Sigmoid colon (tissue), 6 donors: ENCODE measurements at regions not wholly inside any gene's neighbourhood (a gene's known extent, or its start where the extent isn't known, plus 50 kb on each side); places are given as distances from the start of the nearest gene placed in this dataset.

ENCODE experiments used
- DNase-seq: peaks from one replicate; pipeline ENCODE4 v3.0.0-alpha.2; 2019
- H3K27ac ChIP-seq, 4 donors: fragments of 200-600 bp; sonication (generic); one replicate each; pipeline ENCODE4 v1.5.1; 2016 to 2019; ENCODE audit warnings: mild to moderate bottlenecking in 1 of 4
- H3K27me3 ChIP-seq, 3 donors: fragments of 200-600 bp; sonication (generic); one replicate each; pipeline ENCODE4 v1.5.1; 2019; ENCODE audit warnings: mild to moderate bottlenecking in 1 of 3
- H3K36me3 ChIP-seq, 4 donors: fragments of 200-600 bp; sonication (generic); one replicate each; pipeline ENCODE4 v1.5.1; 2016 to 2019
- H3K4me1 ChIP-seq, 4 donors: fragments of 200-600 bp; sonication (generic); one replicate each; pipeline ENCODE4 v1.5.1; 2017 to 2019
- H3K4me3 ChIP-seq, 4 donors: fragments of 200-600 bp; sonication (generic); one replicate each; pipeline ENCODE4 v1.5.1; 2017 to 2019; ENCODE audit warnings: mild to moderate bottlenecking in 2 of 4, moderate library complexity in 1 of 4
- H3K9me3 ChIP-seq, 4 donors: fragments of 200-600 bp in 3 of 4; sonication (generic) in 3 of 4; one replicate each; pipeline versions ENCODE4 v1.5.1 to v1.6.1; 2013 to 2019
- EP300 ChIP-seq, 4 donors: sonication (generic); formaldehyde crosslinking; IDR thresholded peaks; one replicate each; pipeline ENCODE4 v1.6.1; 2017; ENCODE audit warnings: antibody characterized with exemption in 4 of 4
- POLR2A ChIP-seq, 2 donors: fragments of 450-650 bp; IDR thresholded peaks; one replicate each; pipeline ENCODE4 v1.6.1; 2016; ENCODE audit warnings: antibody characterized with exemption in 2 of 2, mild to moderate bottlenecking in 2 of 2, moderate library complexity in 2 of 2
- POLR2AphosphoS5 ChIP-seq, 4 donors: sonication (generic); formaldehyde crosslinking; IDR thresholded peaks; one replicate each; pipeline ENCODE4 v1.6.1; 2017; ENCODE audit warnings: antibody characterized with exemption in 4 of 4
- whole genome bisulfite sequencing, 2 donors: extraction: QIAGEN DNeasy Blood & Tissue Kit; methylation state at CpG; one replicate each; pipeline ENCODE4 v1.1.7; 2013; 5-methylcytosine and 5-hydroxymethylcytosine counted together
- intact Hi-C: fragments of 100-400 bp; cut with DNase I; formaldehyde crosslinking; loops from one replicate; pipeline ENCODE4 v1.15.1; 2023
- TF ChIP-seq, protein P1 (sequence below), 4 experiments: fragments of 450-650 bp in 3 of 4; fragments of 200-600 bp in 1 of 4; IDR thresholded peaks; one replicate each; pipeline ENCODE4 v1.5.1; 2016 to 2019; ENCODE audit warnings: antibody characterized with exemption in 4 of 4, mild to moderate bottlenecking in 3 of 4, moderate library complexity in 2 of 4
- donor health status: healthy with polysubstance abuse.
- donor health status: healthy.

DNA sequence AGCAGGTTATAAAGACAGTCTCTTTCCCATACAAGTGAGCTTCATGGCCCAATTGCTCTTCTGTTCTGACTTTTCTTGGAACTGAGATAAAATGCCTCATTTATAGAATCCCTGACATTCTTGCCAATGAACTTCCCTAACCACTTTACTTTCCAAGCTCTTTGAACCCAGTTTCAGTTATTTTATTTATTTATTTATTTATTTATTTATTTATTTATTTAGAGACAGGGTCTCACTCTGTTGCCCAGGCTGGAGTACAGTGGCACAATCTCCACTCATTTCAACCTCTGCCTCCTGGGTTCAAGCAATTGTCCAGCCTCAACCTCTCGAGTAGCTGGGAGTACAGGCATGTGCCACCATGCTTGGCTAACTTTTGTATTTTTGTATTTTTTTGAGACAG lies 138.5 kb upstream of the ZNF184 start:
- no peaks in the 10 kb centered on the region for H3K4me1 ChIP-seq
- no peaks in the 10 kb centered on the region for H3K36me3 ChIP-seq
- DNase-seq, result no peak
- H3K9me3 ChIP-seq, result no peaks in the 10 kb centered on the region
- no peak overlapping the region for H3K27ac ChIP-seq
- WGBS, 2 donors, result 78 to 86% methylated on average over 1 of the region's 1 CpG
- peaks cover 0 to 61% (median 6%) of the 10 kb centered on the region in 3 donors for H3K27me3 ChIP-seq
- no peak overlapping the region for H3K4me3 ChIP-seq
- TF ChIP-seq, protein P1, sequence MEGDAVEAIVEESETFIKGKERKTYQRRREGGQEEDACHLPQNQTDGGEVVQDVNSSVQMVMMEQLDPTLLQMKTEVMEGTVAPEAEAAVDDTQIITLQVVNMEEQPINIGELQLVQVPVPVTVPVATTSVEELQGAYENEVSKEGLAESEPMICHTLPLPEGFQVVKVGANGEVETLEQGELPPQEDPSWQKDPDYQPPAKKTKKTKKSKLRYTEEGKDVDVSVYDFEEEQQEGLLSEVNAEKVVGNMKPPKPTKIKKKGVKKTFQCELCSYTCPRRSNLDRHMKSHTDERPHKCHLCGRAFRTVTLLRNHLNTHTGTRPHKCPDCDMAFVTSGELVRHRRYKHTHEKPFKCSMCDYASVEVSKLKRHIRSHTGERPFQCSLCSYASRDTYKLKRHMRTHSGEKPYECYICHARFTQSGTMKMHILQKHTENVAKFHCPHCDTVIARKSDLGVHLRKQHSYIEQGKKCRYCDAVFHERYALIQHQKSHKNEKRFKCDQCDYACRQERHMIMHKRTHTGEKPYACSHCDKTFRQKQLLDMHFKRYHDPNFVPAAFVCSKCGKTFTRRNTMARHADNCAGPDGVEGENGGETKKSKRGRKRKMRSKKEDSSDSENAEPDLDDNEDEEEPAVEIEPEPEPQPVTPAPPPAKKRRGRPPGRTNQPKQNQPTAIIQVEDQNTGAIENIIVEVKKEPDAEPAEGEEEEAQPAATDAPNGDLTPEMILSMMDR (IDR thresholded peaks at IDR 0.05), result no peak
- TF ChIP-seq POLR2AphosphoS5 (IDR thresholded peaks at IDR 0.05) (no peak), EP300 (IDR thresholded peaks at IDR 0.05) (no peak), POLR2A (IDR thresholded peaks at IDR 0.05) (no peak)
- intact Hi-C loops, result no loop called here

DNA sequence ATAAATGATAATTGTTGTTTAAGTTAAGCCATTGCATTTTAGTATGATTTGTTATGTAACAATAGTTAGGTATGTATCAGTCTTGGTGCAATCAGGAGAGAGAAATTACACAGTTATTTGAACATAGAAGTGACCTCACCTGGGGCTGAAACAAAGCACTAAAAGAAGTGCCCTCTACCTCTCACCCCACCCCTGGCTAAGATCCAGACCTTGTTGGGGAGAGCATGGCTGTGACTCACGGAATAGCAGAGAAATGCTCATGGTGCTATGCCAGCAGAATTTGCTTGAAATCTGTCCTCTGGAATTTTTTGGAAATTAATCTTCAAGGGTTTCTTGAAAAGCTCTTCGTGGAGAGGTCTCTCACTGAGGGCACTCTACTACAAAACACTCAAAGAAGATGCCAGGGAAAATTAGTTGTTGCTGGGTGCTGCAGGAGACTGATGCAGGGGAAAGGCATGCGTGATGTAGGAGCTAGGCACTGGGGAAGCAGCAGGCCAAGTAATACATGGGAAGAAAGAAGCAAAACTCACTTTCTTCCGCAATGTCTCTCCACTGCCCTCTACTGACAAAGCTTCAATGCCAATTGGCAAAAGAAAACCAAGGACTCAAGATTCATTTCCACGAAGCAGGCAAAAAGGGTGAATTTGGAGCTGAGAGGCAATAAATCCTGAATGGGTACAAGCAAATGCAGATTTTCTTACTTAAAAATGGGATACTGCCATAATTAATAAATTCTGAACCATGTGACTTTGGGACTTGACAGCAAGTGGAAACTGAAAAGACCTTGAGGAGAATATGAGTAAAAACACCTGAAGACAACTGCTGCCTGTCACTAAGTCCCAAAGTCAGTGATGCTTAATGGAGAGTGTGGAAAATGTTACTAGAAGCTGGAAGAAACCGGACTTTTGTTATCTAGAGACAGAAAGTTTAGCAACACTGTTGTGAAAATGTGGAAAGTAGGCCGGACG lies 136.3 kb upstream of the ZNF184 start:
- peaks cover 0 to 68% (median 22%) of the 10 kb centered on the region in 3 donors for H3K27me3 ChIP-seq
- H3K9me3 ChIP-seq, result no peaks in the 10 kb centered on the region
- TF ChIP-seq POLR2AphosphoS5 (IDR thresholded peaks at IDR 0.05), result no peak
- TF ChIP-seq, protein P1 (IDR thresholded peaks at IDR 0.05), result peak in 1 of 4 experiments; percentile 8
- no peak overlapping the region for H3K4me3 ChIP-seq
- no peaks in the 10 kb centered on the region for H3K36me3 ChIP-seq
- no peak overlapping the region for H3K27ac ChIP-seq
- 45 to 48% methylated on average over 8 of the region's 8 CpGs for WGBS, 2 donors
- H3K4me1 ChIP-seq, result no peaks in the 10 kb centered on the region
- no peak for DNase-seq
- intact Hi-C loops, result no loop called here

DNA sequence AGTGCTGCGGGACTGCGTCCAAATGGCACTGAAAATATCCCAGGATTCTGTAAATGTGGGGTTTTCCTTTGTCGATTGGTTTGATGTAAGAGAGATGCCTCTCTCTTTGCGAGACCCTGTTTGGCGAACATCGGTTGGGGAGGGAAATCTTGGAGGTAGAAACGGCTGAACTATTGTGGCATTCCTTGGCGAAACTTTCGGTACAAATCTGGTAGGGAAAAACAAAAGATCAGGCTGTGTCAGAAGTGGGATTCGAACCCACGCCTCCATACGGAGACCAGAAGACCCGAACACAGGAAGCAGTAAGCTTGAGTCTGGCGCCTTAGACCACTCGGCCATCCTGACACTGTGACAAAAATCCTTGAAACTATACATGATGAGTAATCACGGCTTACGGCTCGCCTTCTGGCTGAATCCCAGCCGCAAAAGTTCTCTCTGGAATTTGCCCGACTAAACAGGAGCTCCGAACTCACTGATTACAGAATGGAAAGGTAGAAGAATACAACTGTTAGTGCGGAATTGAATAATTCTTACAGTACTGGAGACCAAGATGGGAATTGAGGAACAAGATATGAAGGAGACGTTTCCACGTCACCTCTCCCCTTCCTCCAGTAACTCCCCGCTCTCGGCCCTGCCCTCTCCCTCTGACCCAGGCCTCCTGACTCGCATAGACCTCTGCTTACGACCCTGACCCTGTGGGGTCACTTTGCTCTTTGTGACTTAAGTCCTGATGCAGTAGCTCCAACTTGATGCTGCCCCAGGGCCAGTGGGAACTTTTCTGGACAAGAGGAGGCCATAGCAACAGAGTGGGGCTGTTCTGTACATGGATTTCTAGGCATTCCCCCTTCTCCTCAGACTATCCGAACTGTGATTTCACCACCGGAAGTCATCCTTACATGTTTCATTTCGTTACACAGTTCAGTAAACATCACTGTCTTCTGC lies 132.8 kb upstream of the ZNF184 start:
- TF ChIP-seq POLR2AphosphoS5 (IDR thresholded peaks at IDR 0.05), result no peak
- TF ChIP-seq POLR2A (IDR thresholded peaks at IDR 0.05), result no peak
- TF ChIP-seq EP300 (IDR thresholded peaks at IDR 0.05), result no peak
- TF ChIP-seq, protein P1 (IDR thresholded peaks at IDR 0.05), result no peak
- DNase-seq, result no peak
- no peak overlapping the region for H3K27ac ChIP-seq
- 11 to 27% methylated on average over 31 of the region's 31 CpGs for WGBS, 2 donors
- no peak overlapping the region for H3K4me3 ChIP-seq
- intact Hi-C loops, result no loop called here
- H3K4me1 ChIP-seq, result no peaks in the 10 kb centered on the region
- H3K9me3 ChIP-seq, result no peaks in the 10 kb centered on the region
- peaks cover 10 to 75% (median 47%) of the 10 kb centered on the region in 3 donors for H3K27me3 ChIP-seq
- H3K36me3 ChIP-seq, result no peaks in the 10 kb centered on the region

DNA sequence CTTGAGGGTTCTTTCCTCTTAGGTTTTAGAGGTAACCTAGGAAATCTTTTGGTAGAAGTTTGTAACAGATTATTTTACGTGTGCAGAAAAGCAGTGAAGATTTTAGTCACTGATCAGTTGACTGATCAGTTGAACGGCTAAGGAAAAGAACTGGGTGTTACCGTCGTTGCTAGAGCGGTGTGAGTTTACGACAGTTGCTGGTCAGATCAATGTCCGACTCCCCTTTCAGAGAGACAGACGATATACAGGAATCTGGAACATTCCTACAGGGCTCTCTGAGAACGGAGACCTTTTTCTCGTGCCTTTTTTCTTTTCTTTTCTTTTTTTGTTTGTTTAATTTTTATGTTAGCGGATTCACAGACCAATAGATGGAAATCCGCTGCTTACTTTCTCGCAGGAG lies 132.1 kb upstream of the ZNF184 start:
- H3K9me3 ChIP-seq, result no peaks in the 10 kb centered on the region
- no peak overlapping the region for H3K4me3 ChIP-seq
- H3K27me3 ChIP-seq, result peaks cover 10 to 82% (median 48%) of the 10 kb centered on the region in 3 donors
- TF ChIP-seq POLR2AphosphoS5 (IDR thresholded peaks at IDR 0.05), result no peak
- no peak for TF ChIP-seq EP300 (IDR thresholded peaks at IDR 0.05)
- TF ChIP-seq, protein P1 (IDR thresholded peaks at IDR 0.05), result no peak
- TF ChIP-seq POLR2A (IDR thresholded peaks at IDR 0.05), result no peak
- no peak overlapping the region for H3K27ac ChIP-seq
- H3K4me1 ChIP-seq, result no peaks in the 10 kb centered on the region
- H3K36me3 ChIP-seq, result no peaks in the 10 kb centered on the region
- DNase-seq, result no peak
- intact Hi-C loops, result no loop called here
- 6 to 10% methylated on average over 13 of the region's 13 CpGs for WGBS, 2 donors
